H1 (cell line): ENCODE measurements at regions not wholly inside any gene's neighbourhood (a gene's known extent, or its start where the extent isn't known, plus 50 kb on each side); places are given as distances from the start of the nearest gene placed in this dataset.

Experiments used
- POLR2A ChIP-seq, 2 experiments: IDR thresholded peaks; 1 replicate in 1 of 2; 2 replicates in 1 of 2; pipeline ENCODE4 v1.6.1; 2011; ENCODE audit warnings: low read depth in 2 of 2, low read length in 2 of 2, mild to moderate bottlenecking in 2 of 2; ENCODE audit errors: control extremely low read depth in 1 of 2
- YY1 ChIP-seq: IDR thresholded peaks from 2 replicates; pipeline ENCODE4 v1.6.1; 2011; ENCODE audit warnings: low read depth, mild to moderate bottlenecking, low read length
- ZNF274 ChIP-seq: IDR thresholded peaks from 2 replicates; pipeline ENCODE4 v1.7.0; 2012; ENCODE audit warnings: low read length, borderline replicate concordance; ENCODE audit errors: extremely low read depth
- TF ChIP-seq, protein P1 (sequence below), 3 experiments: IDR thresholded peaks; 1 replicate in 2 of 3; 2 replicates in 1 of 3; pipeline versions ENCODE4 v1.5.1 to v1.6.1; 2011; ENCODE audit warnings: low read length in 3 of 3, mild to moderate bottlenecking in 3 of 3, inconsistent platforms in 2 of 3, low read depth in 1 of 3, moderate library complexity in 1 of 3; ENCODE audit not compliant: insufficient read depth in 1 of 3; ENCODE audit errors: control extremely low read depth in 1 of 3

- no peak for TF ChIP-seq YY1
- no peak for TF ChIP-seq ZNF274
- TF ChIP-seq, protein P1, sequence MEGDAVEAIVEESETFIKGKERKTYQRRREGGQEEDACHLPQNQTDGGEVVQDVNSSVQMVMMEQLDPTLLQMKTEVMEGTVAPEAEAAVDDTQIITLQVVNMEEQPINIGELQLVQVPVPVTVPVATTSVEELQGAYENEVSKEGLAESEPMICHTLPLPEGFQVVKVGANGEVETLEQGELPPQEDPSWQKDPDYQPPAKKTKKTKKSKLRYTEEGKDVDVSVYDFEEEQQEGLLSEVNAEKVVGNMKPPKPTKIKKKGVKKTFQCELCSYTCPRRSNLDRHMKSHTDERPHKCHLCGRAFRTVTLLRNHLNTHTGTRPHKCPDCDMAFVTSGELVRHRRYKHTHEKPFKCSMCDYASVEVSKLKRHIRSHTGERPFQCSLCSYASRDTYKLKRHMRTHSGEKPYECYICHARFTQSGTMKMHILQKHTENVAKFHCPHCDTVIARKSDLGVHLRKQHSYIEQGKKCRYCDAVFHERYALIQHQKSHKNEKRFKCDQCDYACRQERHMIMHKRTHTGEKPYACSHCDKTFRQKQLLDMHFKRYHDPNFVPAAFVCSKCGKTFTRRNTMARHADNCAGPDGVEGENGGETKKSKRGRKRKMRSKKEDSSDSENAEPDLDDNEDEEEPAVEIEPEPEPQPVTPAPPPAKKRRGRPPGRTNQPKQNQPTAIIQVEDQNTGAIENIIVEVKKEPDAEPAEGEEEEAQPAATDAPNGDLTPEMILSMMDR (IDR thresholded peaks at IDR 0.05; ENCODE audit: control extremely low read depth in 1 of 3, insufficient read depth in 1 of 3, low read depth in 1 of 3, low read length in 3 of 3): no peak
- TF ChIP-seq POLR2A (IDR thresholded peaks at IDR 0.05; ENCODE audit: control extremely low read depth in 1 of 2, low read depth in 2 of 2, low read length in 2 of 2): no peak
Observed at GRCh38 chr14:99058542-99058941, 213.5 kb downstream of the BCL11B start.
